ENCODE measurements at regions not wholly inside any gene's neighbourhood (a gene's known extent, or its start where the extent isn't known, plus 50 kb on each side); places are given as distances from the start of the nearest gene placed in this dataset.

DNA sequence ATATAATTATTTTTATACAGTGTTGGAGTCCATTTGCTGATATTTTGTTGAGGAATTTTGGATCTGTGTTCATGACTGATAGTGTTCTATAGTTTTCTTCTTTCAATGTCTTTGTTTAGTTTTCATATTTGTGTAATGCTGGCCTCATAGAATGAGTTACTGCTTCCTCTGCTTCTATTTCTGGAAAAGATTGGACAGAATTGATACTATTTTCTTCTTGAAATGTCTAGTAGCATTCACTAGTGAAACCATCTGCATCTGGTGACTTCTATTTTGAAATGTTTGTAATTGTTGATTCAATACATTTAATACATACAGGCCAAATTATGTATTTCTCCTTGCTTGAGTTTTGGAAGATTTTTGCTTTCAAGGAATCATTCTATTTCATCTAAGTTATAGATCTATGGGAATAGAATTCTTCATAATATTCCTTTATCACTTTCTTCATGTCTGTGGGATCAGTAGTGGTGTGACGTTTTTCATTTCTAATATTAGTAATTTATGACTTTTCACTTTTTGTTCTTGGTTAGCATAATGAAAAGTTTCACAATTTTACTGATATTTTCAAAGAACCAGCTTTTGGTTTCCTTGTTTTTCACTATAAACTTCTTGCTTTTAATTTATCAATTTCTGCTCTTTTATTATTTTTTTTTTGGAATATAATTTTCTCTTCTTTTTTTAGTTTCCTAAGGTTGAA is 509.9 kb upstream of the VRK2 start:
- DNase-seq, result no peak

- no peak for DNase-seq
Measured at GRCh38 chr2:57539761-57540160, 506.8 kb upstream of the VRK2 start.

GRCh38 chr2:57542081-57542480 is 504.5 kb upstream of the VRK2 start:
- no peak for DNase-seq

GRCh38 chr2:57543211-57543610 is 503.4 kb upstream of the VRK2 start:
- DNase-seq, result no peak

DNA sequence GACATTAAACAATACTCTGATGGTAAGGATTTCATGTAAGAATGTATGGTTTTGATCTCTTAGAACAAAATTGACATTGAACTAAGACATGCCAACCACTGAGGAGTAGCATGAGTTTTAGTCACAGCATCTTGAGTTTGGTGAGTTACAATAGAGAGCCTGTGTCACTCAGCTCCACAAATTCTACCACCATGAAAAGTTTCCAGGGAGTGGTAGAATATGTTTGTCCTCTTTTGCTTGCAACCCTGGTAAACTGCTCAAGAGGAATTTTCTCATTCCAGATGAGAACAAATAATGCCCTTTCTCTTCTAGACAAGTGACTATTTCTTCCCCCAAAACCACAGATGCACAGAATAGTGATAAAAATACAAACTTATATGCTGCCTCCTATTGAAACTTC is 502.0 kb upstream of the VRK2 start:
- DNase-seq, result no peak

GRCh38 chr2:57546478-57546877 is 500.1 kb upstream of the VRK2 start:
- no peak for DNase-seq

DNA sequence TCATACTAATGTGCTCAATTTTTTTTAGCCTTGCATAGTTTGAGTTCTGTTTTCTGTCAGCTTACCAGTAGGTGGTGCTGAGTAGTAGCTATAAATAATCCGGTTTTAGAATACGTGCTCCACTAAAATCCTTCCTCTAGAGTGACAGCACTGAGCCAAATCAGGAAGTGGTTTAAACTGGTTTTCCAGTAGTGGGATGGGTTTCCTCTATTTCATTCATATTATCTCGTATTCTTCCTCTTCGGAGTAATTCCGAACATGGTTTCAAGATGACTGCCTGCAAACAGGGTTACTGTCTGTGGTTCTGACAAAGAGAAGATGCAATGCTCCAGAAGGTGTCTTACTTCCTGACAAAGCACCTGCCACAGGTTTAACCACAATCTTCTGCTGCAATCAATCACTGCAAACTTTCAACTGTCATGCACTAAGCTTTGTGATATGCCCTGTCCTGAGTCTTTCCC is 496.9 kb upstream of the VRK2 start:
- DNase-seq, result no peak

DNA sequence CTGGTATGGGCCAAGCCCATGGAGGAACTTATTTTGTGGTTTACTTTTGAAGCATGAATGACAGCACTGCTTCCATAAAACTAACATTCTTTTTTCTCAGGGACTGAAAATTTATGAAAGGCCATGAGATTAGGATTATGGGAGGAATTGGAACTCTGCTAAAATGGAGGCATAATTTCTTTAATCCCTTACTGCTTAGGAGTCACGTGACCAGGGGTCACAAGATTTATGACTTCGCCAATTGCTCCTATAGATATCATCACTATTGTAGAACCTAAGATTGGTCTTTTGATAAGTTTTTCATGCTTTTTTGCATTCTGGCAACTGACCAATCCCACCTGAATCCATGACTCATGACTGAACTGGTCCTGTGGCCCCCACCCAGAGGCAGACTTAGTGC is 495.7 kb upstream of the VRK2 start:
- DNase-seq, result no peak

GRCh38 chr2:57552885-57553284 is 493.7 kb upstream of the VRK2 start:
- no peak for DNase-seq

DNA sequence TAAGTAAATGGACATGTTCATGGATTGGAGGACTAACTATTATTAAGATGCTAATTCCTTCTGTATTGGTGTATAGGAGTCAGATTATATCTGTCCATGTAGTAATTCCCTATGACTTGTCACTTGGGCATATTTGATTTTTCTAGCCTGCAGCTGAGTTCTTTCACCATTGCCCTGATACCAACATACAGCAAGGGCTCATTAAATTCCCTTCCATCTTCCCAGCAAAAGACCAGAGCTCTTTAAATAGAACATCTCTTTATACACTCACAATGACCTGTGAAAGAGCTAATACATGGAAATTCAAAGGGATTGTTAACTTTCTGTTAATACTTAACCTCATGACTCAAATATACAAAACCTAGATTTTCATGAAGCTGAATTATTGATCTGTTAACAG is 492.3 kb upstream of the VRK2 start:
- no peak for DNase-seq

- DNase-seq, result no peak
Measured at GRCh38 chr2:57558312-57558711, 488.3 kb upstream of the VRK2 start.

DNA sequence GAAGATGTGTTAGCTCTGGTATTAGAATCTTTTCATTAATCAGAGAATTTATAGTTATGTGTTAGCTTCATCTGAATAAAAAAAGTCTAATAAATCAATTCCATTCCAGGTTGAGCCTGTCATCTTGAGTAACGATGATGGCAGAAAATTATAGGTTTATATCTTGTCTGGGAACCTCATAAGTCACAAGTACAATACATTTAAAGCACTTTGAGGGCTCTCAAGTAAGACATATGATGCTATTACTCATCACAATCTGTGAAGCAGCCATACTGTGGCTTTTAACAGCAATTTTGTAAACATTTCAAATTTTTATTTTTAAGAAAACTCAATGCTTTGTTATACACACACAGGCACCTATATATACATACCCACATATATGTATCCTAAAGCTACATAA is 484.1 kb upstream of the VRK2 start:
- no peak for DNase-seq

DNA sequence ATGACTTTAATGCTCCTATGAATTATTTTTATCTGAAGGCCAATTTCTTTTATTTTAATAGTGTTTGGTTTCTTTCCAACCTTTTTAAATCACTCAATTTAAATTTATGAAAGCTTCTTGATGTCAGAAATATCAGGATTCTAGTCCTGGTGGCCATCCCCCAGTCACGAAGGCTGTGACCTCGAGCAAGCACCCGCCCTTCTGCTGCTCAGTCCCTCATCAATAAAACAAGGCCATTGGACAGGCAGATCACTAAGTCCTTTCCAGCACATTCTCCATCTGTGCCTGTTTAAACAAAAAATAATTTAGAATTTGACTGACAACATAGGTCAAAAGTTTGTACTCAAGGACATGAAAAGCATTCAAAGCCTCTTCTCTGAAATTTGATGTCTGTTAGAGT is 483.6 kb upstream of the VRK2 start:
- no peak for DNase-seq

DNA sequence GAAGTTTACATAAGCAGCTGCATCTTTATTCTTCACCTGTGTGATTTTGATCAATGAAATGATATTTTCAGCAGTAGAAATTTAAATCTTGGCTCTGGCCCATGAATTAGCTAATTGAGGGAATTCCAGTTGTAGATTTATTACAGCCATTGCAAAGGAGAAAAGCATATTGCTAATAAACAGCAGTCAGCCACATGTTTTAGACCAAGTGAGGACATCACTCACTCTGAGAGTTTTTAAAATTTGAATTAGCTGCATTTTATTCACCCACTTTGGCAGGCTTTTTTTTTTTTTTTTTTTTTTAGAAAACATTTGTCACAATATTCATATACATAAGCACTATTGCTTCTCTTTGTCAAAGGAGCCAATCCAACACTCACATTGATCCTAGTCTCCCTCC is 479.4 kb upstream of the VRK2 start:
- DNase-seq, result no peak

DNA sequence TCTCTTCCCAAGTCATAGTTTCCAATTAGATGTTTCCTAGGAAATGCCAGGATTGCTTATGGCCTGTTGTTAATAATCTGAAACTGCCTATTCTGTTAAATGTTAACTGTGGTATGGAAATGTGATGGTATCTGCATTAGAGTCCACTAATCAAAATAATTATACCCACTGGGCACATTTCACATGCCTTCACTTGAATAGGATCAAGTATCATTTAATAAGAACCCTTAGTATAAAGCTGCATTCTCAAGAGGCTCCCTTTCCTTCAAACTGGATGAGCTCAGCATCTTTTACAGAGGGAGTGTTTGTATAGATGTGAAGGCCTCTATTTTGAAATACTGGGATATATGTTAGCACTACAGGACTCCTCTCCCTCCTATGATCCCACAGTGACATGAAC is 477.2 kb upstream of the VRK2 start:
- no peak for DNase-seq

DNA sequence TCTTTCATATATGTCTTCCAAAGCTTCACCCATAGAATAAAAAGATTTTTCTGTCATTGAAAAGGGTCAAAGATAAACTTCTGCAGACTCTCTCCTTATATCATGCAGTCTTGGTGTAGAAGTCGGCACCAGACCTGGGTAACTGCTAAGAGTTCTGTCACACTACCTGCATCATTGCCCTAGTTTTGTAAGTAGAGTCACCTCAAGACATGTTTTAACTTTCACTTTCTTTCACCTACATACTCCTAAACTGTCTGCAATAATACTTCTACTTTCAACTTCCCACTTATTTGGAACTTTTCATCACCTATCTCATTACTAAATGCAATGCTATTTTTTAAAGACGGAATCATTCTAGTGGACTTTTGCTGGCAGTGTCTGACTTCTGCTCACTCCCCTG is 475.6 kb upstream of the VRK2 start:
- DNase-seq, result no peak

DNA sequence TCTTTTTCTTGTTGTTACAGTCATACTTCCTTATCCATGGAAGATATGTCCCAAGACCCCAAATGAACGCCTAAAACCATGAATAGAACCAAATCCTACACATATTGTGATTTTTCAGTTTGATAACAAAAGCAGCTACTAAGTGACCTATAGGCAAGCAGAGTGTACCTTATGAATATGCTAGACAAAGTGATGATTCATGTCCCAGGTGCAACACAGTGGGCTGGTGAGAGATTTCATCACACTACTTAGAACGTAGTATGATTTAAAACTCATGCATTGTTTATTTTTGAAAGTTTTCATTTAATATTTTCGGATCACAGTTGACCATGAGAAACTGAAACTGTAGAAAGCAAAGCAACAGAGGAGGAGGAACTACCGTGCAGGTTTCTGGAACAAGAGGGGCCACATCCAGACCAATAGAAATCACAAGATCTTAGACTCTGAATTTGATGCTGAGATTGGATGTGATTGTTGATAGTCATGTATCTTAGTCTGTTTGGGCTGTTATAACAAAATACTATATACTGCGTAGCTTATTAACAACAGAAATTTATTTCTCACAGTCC is 470.8 kb upstream of the VRK2 start:
- DNase-seq, result no peak

- DNase-seq, result no peak
Measured at GRCh38 chr2:57576983-57577382, 469.6 kb upstream of the VRK2 start.

GRCh38 chr2:57597940-57598339 is 448.7 kb upstream of the VRK2 start:
- no peak for DNase-seq

GRCh38 chr2:57598551-57598950 is 448.1 kb upstream of the VRK2 start:
- DNase-seq, result no peak

- DNase-seq, result no peak
Measured at GRCh38 chr2:57602733-57603132, 443.9 kb upstream of the VRK2 start.

DNA sequence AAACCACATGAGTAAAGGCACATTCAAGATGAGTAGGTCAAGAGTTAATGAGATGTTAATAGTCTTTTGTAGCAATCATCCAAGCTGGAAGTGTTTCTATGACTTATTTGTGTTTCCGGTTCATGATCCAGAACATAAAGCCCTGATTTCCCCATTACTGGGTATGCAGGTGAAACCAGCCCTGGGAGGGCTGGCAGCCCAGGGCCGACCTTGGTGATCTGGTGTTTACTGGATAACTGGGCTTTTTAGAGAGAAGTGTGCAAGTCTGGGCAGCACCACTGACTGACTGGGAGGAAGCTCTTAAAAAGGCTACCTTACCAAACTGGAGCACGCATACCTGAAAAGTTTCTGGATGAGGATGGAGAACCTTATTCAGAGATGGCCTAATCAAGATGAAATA is 431.6 kb upstream of the VRK2 start:
- DNase-seq, result no peak

DNA sequence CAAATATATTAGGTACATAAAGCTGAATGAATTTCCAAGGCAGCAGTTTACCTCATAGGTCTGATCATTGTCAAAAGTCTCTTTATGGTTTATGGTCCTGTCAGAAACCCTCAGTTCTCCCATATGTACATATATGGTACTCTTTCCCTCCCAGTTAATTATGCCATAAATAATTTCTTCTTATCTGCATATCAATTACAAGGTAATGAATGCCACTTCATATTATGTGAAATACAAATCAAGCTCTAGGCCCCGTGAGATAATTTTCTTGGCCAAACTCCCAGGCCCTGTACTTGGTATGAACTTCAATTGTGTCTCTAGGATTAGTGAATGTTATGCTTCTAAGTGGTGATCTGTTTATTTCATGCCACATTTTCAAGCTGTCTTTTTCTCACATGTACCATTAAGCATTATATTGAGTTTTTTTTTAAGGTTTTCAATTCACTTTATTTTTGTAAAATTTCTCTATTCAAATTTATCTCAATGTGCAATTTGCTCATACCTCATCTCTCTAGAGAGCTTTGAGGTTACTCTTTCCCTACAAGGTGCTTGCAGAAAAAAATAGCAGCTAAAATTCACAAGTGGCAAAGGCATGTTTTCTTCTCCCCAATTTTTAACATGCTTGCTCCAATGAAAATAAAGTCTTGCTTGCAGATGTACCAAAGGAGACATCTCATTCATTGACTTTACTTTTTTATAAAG is 430.6 kb upstream of the VRK2 start:
- DNase-seq, result no peak

GRCh38 chr2:57617318-57617717 is 429.3 kb upstream of the VRK2 start:
- no peak for DNase-seq
